ENCODE measurements at regions not wholly inside any gene's neighbourhood (a gene's known extent, or its start where the extent isn't known, plus 50 kb on each side); places are given as distances from the start of the nearest gene placed in this dataset.

GRCh38 chr20:22379472-22379871 lies 204.9 kb downstream of the FOXA2 start (continued):
- TF ChIP-seq CHD7 (IDR thresholded peaks at IDR 0.05; ENCODE audit: insufficient replicate concordance, low read length) (no peak), TAF7 (optimal IDR thresholded peaks at IDR 0.05; ENCODE audit: borderline replicate concordance, low read depth, low read length) (no peak), BRCA1 (IDR thresholded peaks at IDR 0.05; ENCODE audit: low read depth, low read length) (no peak), ATF2 (IDR thresholded peaks at IDR 0.05; ENCODE audit: low read length) (no peak), POLR2AphosphoS5 (IDR thresholded peaks at IDR 0.05; ENCODE audit: low read depth, low read length) (no peak), TCF12 (IDR thresholded peaks at IDR 0.05; ENCODE audit: low read depth, low read length) (no peak), CBX5 (IDR thresholded peaks at IDR 0.05; ENCODE audit: low read depth, low read length) (no peak), FOSL1 (IDR thresholded peaks at IDR 0.05; ENCODE audit: insufficient read depth, low read depth, low read length) (no peak), CREB1 (IDR thresholded peaks at IDR 0.05) (no peak), GTF2F1 (IDR thresholded peaks at IDR 0.05; ENCODE audit: borderline replicate concordance, low read depth, low read length) (no peak), YY1 (IDR thresholded peaks at IDR 0.05; ENCODE audit: low read depth, low read length) (no peak), NRF1 (IDR thresholded peaks at IDR 0.05; ENCODE audit: low read depth, low read length) (no peak)

Data from H1 (cell line).